ENCODE measurements at regions not wholly inside any gene's neighbourhood (a gene's known extent, or its start where the extent isn't known, plus 50 kb on each side); places are given as distances from the start of the nearest gene placed in this dataset.
"Not testable (repeated sequence)": the region's sequence is repeated elsewhere in the genome, so short reads cannot be mapped to it uniquely, and the experiment has no call there.

- Mint-ChIP-seq H3K4me3 (ENCODE audit: unreplicated experiment) (no peak overlapping the region), H3K27me3 (ENCODE audit: insufficient read depth, unreplicated experiment) (no peaks in the 10 kb centered on the region), H3K9me3 (ENCODE audit: unreplicated experiment) (no peaks in the 10 kb centered on the region), H3K27ac (ENCODE audit: unreplicated experiment) (no peak overlapping the region), H3K36me3 (ENCODE audit: insufficient read depth, unreplicated experiment) (no peaks in the 10 kb centered on the region), H3K4me1 (ENCODE audit: low read depth, unreplicated experiment) (no peaks in the 10 kb centered on the region)
- ChIA-PET CTCF (no interaction called here), POLR2A (no interaction called here)
- no peaks in the 10 kb centered on the region for H3K4me1 ChIP-seq
- no peaks in the 10 kb centered on the region for H3K9me3 ChIP-seq
- DNase-seq = no peak
- no peaks in the 10 kb centered on the region for H3K27me3 ChIP-seq (replicated peaks; ENCODE audit: control insufficient read depth, insufficient read depth, low read length)
- H3K36me3 ChIP-seq (ENCODE audit: control insufficient read depth, insufficient read depth, low read length) = no peaks in the 10 kb centered on the region
- BruUV-seq (replicated peaks) = no TSS peak
- H3K4me3 ChIP-seq (ENCODE audit: low read depth, low read length) = no peak overlapping the region
- intact Hi-C loops (cut with micrococcal nuclease; ENCODE audit: unreplicated experiment) = no loop called here
- TF ChIP-seq, protein P1, sequence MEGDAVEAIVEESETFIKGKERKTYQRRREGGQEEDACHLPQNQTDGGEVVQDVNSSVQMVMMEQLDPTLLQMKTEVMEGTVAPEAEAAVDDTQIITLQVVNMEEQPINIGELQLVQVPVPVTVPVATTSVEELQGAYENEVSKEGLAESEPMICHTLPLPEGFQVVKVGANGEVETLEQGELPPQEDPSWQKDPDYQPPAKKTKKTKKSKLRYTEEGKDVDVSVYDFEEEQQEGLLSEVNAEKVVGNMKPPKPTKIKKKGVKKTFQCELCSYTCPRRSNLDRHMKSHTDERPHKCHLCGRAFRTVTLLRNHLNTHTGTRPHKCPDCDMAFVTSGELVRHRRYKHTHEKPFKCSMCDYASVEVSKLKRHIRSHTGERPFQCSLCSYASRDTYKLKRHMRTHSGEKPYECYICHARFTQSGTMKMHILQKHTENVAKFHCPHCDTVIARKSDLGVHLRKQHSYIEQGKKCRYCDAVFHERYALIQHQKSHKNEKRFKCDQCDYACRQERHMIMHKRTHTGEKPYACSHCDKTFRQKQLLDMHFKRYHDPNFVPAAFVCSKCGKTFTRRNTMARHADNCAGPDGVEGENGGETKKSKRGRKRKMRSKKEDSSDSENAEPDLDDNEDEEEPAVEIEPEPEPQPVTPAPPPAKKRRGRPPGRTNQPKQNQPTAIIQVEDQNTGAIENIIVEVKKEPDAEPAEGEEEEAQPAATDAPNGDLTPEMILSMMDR (IDR thresholded peaks at IDR 0.05; ENCODE audit: insufficient read depth in 1 of 2, low read depth in 1 of 2, low read length in 1 of 2, severe bottlenecking in 1 of 2, unreplicated experiment in 1 of 2) = no peak
These were observed 660.5 kb upstream of the PRMT6 start for GRCh38 chr1:106396020-106396419.

DNA sequence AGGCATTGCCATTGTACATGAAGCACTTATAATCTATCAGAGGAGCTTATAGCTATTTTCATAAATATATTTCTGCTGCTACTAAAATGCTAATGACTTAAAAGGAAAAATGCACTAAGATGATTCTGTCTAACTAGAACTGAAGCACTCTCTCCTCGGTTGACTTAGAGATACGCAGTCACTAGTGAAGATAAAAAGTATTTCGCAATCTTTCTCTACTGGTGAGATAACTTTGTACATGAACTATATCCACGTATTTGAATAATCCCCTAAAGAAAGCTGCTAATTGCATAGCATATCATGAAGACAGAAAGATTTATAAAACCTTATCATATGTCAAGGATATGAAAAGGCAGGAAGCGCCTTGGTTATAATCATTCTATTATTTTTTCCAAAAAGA lies 658.1 kb upstream of the PRMT6 start:
- no peaks in the 10 kb centered on the region for H3K27me3 ChIP-seq (replicated peaks; ENCODE audit: control insufficient read depth, insufficient read depth, low read length)
- no peaks in the 10 kb centered on the region for H3K9me3 ChIP-seq
- H3K4me3 ChIP-seq (ENCODE audit: low read depth, low read length) = no peak overlapping the region
- Mint-ChIP-seq H3K27me3 (ENCODE audit: insufficient read depth, unreplicated experiment) (no peaks in the 10 kb centered on the region), H3K4me1 (ENCODE audit: low read depth, unreplicated experiment) (no peaks in the 10 kb centered on the region), H3K27ac (ENCODE audit: unreplicated experiment) (no peak overlapping the region), H3K36me3 (ENCODE audit: insufficient read depth, unreplicated experiment) (no peaks in the 10 kb centered on the region), H3K9me3 (ENCODE audit: unreplicated experiment) (no peaks in the 10 kb centered on the region), H3K4me3 (ENCODE audit: unreplicated experiment) (no peak overlapping the region)
- H3K4me1 ChIP-seq = no peaks in the 10 kb centered on the region
- ChIA-PET CTCF (no interaction called here), POLR2A (no interaction called here)
- BruUV-seq (replicated peaks) = no TSS peak
- TF ChIP-seq, protein P1 (IDR thresholded peaks at IDR 0.05; ENCODE audit: insufficient read depth in 1 of 2, low read depth in 1 of 2, low read length in 1 of 2, severe bottlenecking in 1 of 2, unreplicated experiment in 1 of 2) = no peak
- DNase-seq = no peak
- intact Hi-C loops (cut with micrococcal nuclease; ENCODE audit: unreplicated experiment) = no loop called here
- H3K36me3 ChIP-seq (ENCODE audit: control insufficient read depth, insufficient read depth, low read length) = no peaks in the 10 kb centered on the region

GRCh38 chr1:106406114-106406513 lies 650.4 kb upstream of the PRMT6 start:
- H3K4me3 ChIP-seq (ENCODE audit: low read depth, low read length) = no peak overlapping the region
- POLR2A ChIA-PET = no interaction called here
- H3K9me3 ChIP-seq = no peaks in the 10 kb centered on the region
- no peak overlapping the region for H3K4me3 Mint-ChIP-seq (ENCODE audit: unreplicated experiment)
- H3K9me3 Mint-ChIP-seq (ENCODE audit: unreplicated experiment) = no peaks in the 10 kb centered on the region
- H3K27me3 ChIP-seq (replicated peaks; ENCODE audit: control insufficient read depth, insufficient read depth, low read length) = no peaks in the 10 kb centered on the region
- H3K4me1 Mint-ChIP-seq (ENCODE audit: low read depth, unreplicated experiment) = no peaks in the 10 kb centered on the region
- TF ChIP-seq, protein P1 (IDR thresholded peaks at IDR 0.05; ENCODE audit: insufficient read depth in 1 of 2, low read depth in 1 of 2, low read length in 1 of 2, severe bottlenecking in 1 of 2, unreplicated experiment in 1 of 2) = no peak
- H3K4me1 ChIP-seq = no peaks in the 10 kb centered on the region
- H3K36me3 ChIP-seq (ENCODE audit: control insufficient read depth, insufficient read depth, low read length) = no peaks in the 10 kb centered on the region
- no peaks in the 10 kb centered on the region for H3K27me3 Mint-ChIP-seq (ENCODE audit: insufficient read depth, unreplicated experiment)
- DNase-seq = no peak
- H3K27ac Mint-ChIP-seq (ENCODE audit: unreplicated experiment) = no peak overlapping the region
- CTCF ChIA-PET = no interaction called here
- H3K36me3 Mint-ChIP-seq (ENCODE audit: insufficient read depth, unreplicated experiment) = no peaks in the 10 kb centered on the region
- intact Hi-C loops (cut with micrococcal nuclease; ENCODE audit: unreplicated experiment) = no loop called here
- no TSS peak for BruUV-seq (replicated peaks)

DNA sequence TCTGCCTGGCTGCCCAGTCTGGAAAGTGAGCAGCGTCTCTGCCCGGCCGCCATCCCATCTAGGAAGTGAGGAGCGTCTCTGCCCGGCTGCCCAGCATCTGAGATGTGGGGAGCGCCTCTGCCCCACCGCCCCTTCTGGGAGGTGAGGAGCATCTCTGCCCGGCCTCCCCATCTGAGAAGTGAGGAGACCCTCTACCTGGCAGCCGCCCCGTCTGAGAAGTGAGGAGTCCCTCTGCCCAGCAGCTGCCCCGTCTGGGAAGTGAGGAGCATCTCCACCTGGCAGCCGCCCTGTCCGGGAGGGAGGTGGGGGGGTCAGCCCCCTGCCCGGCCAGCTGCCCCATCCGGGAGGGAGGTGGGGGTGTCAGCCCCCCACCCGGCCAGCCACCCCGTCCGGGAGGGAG lies 644.2 kb upstream of the PRMT6 start:
- H3K36me3 Mint-ChIP-seq (ENCODE audit: insufficient read depth, unreplicated experiment); POLR2A ChIA-PET; H3K4me3 Mint-ChIP-seq (ENCODE audit: unreplicated experiment); BruUV-seq (replicated peaks); H3K4me1 Mint-ChIP-seq (ENCODE audit: low read depth, unreplicated experiment); intact Hi-C loops (cut with micrococcal nuclease; ENCODE audit: unreplicated experiment); H3K4me1 ChIP-seq; H3K27me3 Mint-ChIP-seq (ENCODE audit: insufficient read depth, unreplicated experiment); DNase-seq; H3K4me3 ChIP-seq (ENCODE audit: low read depth, low read length); H3K27ac Mint-ChIP-seq (ENCODE audit: unreplicated experiment); CTCF ChIA-PET; H3K36me3 ChIP-seq (ENCODE audit: control insufficient read depth, insufficient read depth, low read length); H3K27me3 ChIP-seq (replicated peaks; ENCODE audit: control insufficient read depth, insufficient read depth, low read length); H3K9me3 ChIP-seq; H3K9me3 Mint-ChIP-seq (ENCODE audit: unreplicated experiment): not testable (repeated sequence)
